ENCODE measurements at regions not wholly inside any gene's neighbourhood (a gene's known extent, or its start where the extent isn't known, plus 50 kb on each side); places are given as distances from the start of the nearest gene placed in this dataset.

GRCh38 chr3:178434206-178434805 lies 101.9 kb upstream of the KCNMB2 start:
- TF ChIP-seq CTCF (IDR thresholded peaks at IDR 0.05) = peak; percentile 50

DNA sequence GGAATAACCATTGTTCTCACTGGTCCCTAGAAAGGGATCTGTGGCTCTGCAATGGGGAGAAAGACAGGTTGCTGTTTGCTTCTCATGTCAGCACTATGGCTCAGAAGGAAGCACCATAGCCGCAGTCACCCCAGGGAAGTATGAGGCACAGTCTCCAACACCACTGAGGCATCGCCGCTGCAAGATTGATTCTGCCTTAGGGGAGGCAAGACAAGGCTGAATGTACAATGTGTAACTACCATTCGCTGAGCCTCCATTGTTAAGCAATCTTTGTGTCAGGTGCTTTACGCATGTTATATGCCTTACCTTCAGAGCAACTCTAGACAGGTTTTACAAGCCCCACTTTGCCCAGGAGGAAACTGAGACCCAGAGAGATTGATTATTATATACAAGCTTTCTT lies 100.7 kb upstream of the KCNMB2 start:
- no peak for TF ChIP-seq CTCF (IDR thresholded peaks at IDR 0.05)

GRCh38 chr3:178436773-178437172 lies 99.5 kb upstream of the KCNMB2 start:
- peak; percentile 70 for TF ChIP-seq CTCF (IDR thresholded peaks at IDR 0.05)

DNA sequence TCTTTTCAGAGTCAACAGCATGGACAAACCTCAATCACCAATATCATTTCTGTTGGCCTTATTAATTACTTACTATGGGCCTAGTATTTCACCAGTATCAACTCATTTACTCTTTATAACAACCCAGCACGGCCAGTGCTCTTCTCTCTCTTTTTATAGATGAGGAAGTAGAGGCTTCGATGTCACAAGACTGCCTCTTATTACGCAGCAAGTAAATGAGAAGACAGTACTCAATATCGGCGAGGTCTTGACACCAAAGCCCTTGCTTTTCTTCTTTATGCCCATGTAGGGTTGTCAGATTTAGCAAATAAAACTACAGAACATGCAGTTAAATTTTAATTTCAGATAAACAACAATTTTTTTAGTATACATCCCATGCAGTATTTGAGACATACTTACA lies 99.0 kb upstream of the KCNMB2 start:
- TF ChIP-seq CTCF (IDR thresholded peaks at IDR 0.05) = no peak

DNA sequence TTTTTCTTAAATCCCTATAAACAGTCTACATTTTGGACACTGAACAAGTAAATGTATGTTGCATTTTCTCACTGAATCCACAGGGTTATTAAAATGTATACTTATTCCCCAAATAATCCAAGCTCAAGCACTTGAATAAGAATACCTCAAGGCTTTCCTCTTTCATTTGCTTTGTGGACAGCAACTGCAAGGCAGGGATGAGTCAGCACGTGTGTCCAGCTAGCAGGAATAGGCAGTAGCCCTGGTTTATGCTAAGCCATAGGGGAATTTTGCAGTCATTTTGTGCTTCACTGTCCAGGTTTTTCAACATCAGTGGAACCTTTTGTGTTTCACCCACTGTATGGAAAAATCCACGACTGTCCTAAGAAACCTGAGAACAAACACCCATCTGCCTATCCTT lies 96.7 kb upstream of the KCNMB2 start:
- TF ChIP-seq CTCF (IDR thresholded peaks at IDR 0.05) = no peak

DNA sequence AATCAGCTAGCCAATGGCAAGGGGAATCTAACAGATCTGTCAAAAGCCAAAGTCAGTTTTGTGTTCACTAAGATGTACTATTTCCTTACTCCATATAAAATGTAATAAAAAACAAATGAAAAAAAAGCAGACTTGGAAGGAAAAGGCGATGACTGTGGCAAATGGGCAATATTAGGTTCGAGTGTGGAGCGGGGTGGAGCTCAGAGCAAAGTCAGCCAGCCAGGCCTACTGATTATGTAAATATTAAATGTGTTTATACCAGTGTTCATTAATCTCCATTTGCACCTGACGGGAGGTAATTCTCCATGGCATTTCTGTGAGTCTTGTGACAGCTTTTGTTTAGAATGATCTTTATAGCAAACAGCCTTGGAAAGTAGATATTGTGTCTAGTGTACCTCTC lies 96.2 kb upstream of the KCNMB2 start:
- TF ChIP-seq CTCF (IDR thresholded peaks at IDR 0.05) = no peak

- peak; percentile 52 for TF ChIP-seq CTCF (IDR thresholded peaks at IDR 0.05)
Observed at GRCh38 chr3:178443634-178444033, 92.6 kb upstream of the KCNMB2 start.

GRCh38 chr3:178445139-178445538 lies 91.1 kb upstream of the KCNMB2 start:
- TF ChIP-seq CTCF (IDR thresholded peaks at IDR 0.05) = no peak

All from LNCAP (cell line).